ENCODE measurements at regions not wholly inside any gene's neighbourhood (a gene's known extent, or its start where the extent isn't known, plus 50 kb on each side); places are given as distances from the start of the nearest gene placed in this dataset.

DNA sequence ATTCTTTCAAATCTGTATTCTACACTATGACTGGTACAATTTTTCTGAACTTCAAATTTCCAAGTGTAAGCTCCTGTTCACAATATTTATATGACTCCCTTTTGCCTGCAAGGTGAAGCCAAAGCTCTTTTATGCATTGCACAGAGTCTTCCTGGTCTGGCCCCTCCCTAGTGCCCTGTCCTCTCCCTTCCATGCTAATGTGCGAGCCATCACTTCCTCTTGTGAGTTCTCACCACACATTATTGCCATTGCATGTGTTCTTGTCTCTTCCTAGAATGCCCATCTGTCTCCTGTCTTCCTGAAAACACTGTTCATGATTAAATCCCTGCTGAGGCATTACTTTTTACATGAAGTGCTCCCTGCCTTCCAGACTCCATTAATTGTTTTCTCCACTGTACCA lies 169.9 kb downstream of the MC4R start:
- Histone ChIP-seq H3K9ac (ENCODE audit: low read length) (no peak overlapping the region), H3K4me1 (ENCODE audit: control insufficient read depth, insufficient read depth, low read length) (no peaks in the 10 kb centered on the region), H3K36me3 (ENCODE audit: control insufficient read depth, insufficient read depth, low read length) (no peaks in the 10 kb centered on the region), H3K27ac (ENCODE audit: low read depth, low read length) (no peak overlapping the region), H3K9me3 (ENCODE audit: control insufficient read depth, insufficient read depth, low read depth, low read length) (no peaks in the 10 kb centered on the region), H3K27me3 (ENCODE audit: control insufficient read depth, insufficient read depth, low read length) (no peaks in the 10 kb centered on the region), H3K4me3 (ENCODE audit: low read depth, low read length) (no peak overlapping the region)

DNA sequence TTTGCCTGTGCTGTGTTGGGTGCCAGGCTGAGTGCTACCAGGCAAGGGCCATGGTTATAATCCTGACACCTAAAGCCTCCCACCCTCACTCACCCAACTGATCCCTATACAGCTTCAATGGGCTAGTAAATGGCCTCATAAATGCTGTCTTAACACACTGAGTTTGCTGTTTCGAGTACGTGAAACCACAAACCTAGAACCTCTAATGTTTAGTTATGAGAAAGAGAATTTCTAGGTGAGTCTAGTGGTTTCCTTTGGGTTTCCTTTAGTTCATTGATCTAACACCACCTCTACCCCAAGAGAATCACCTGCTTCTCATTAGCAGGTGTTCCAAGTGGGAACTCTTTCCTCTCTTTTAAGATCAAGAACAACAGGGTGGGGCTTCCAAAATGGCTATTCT lies 172.0 kb downstream of the MC4R start:
- H3K27ac ChIP-seq (ENCODE audit: low read depth, low read length) = no peak overlapping the region
- H3K9me3 ChIP-seq (ENCODE audit: control insufficient read depth, insufficient read depth, low read depth, low read length) = no peaks in the 10 kb centered on the region
- H3K9ac ChIP-seq (ENCODE audit: low read length) = no peak overlapping the region
- no peaks in the 10 kb centered on the region for H3K27me3 ChIP-seq (ENCODE audit: control insufficient read depth, insufficient read depth, low read length)
- H3K4me3 ChIP-seq (ENCODE audit: low read depth, low read length) = no peak overlapping the region
- no peaks in the 10 kb centered on the region for H3K4me1 ChIP-seq (ENCODE audit: control insufficient read depth, insufficient read depth, low read length)
- no peaks in the 10 kb centered on the region for H3K36me3 ChIP-seq (ENCODE audit: control insufficient read depth, insufficient read depth, low read length)

DNA sequence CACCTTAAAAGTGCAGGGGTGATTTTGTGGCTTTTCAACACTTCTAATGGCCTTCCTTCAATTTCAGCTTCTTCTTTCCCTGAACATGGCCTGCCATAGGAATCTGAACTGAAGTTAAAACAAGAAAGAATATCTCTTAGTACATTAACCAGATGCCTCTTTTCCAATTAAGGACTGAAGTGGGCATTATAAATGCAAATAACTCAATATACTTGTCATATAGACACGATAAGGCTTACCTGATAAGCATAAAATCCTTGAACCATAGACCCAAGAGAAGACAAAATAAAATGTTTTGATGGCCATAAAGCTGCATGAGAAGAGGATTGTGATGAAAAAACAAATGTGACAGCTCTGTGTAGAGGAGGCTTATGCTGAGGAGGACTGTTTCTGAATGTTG lies 173.1 kb downstream of the MC4R start:
- no peak overlapping the region for H3K27ac ChIP-seq (ENCODE audit: low read depth, low read length)
- no peak overlapping the region for H3K9ac ChIP-seq (ENCODE audit: low read length)
- H3K9me3 ChIP-seq (ENCODE audit: control insufficient read depth, insufficient read depth, low read depth, low read length) = no peaks in the 10 kb centered on the region
- no peaks in the 10 kb centered on the region for H3K4me1 ChIP-seq (ENCODE audit: control insufficient read depth, insufficient read depth, low read length)
- H3K36me3 ChIP-seq (ENCODE audit: control insufficient read depth, insufficient read depth, low read length) = no peaks in the 10 kb centered on the region
- H3K4me3 ChIP-seq (ENCODE audit: low read depth, low read length) = no peak overlapping the region
- no peaks in the 10 kb centered on the region for H3K27me3 ChIP-seq (ENCODE audit: control insufficient read depth, insufficient read depth, low read length)

- Histone ChIP-seq H3K4me1 (ENCODE audit: control insufficient read depth, insufficient read depth, low read length) (peaks cover 4% of the 10 kb centered on the region; the same call in 1 of the 2 replicates), H3K4me3 (ENCODE audit: low read depth, low read length) (no peak overlapping the region), H3K36me3 (ENCODE audit: control insufficient read depth, insufficient read depth, low read length) (no peaks in the 10 kb centered on the region), H3K9ac (ENCODE audit: low read length) (no peak overlapping the region), H3K27ac (ENCODE audit: low read depth, low read length) (no peak overlapping the region), H3K27me3 (ENCODE audit: control insufficient read depth, insufficient read depth, low read length) (no peaks in the 10 kb centered on the region), H3K9me3 (ENCODE audit: control insufficient read depth, insufficient read depth, low read depth, low read length) (no peaks in the 10 kb centered on the region)
These were observed 174.7 kb downstream of the MC4R start for GRCh38 chr18:60197671-60198462.

GRCh38 chr18:60196836-60197606 lies 175.6 kb downstream of the MC4R start:
- Histone ChIP-seq H3K27ac (ENCODE audit: low read depth, low read length) (no peak overlapping the region), H3K36me3 (ENCODE audit: control insufficient read depth, insufficient read depth, low read length) (no peaks in the 10 kb centered on the region), H3K4me1 (ENCODE audit: control insufficient read depth, insufficient read depth, low read length) (peaks cover 4% of the 10 kb centered on the region; the same call in 1 of the 2 replicates), H3K9ac (ENCODE audit: low read length) (no peak overlapping the region), H3K9me3 (ENCODE audit: control insufficient read depth, insufficient read depth, low read depth, low read length) (no peaks in the 10 kb centered on the region), H3K4me3 (ENCODE audit: low read depth, low read length) (no peak overlapping the region), H3K27me3 (ENCODE audit: control insufficient read depth, insufficient read depth, low read length) (no peaks in the 10 kb centered on the region)

DNA sequence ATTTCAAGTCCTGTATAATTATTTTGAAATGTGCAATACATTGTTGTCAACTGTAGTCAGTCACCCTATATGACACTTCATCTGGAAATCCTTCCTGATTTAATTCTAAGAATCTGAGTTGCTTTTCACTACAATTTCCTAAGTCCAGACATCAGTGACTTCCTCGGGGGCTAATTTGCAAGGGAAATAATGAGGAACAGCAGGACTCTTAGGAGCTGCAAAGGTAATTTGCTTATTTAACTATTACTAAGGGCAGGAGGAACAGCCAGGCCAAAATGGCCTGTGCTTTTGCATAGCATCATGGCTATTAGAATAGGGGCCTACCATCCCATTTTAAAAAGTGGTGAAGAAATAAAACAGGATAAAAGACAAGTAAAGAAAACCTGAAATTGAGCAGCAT lies 178.8 kb downstream of the MC4R start:
- H3K27me3 ChIP-seq (ENCODE audit: control insufficient read depth, insufficient read depth, low read length) = no peaks in the 10 kb centered on the region
- H3K4me3 ChIP-seq (ENCODE audit: low read depth, low read length) = no peak overlapping the region
- H3K27ac ChIP-seq (ENCODE audit: low read depth, low read length) = no peak overlapping the region
- no peaks in the 10 kb centered on the region for H3K36me3 ChIP-seq (ENCODE audit: control insufficient read depth, insufficient read depth, low read length)
- peaks cover 4% of the 10 kb centered on the region; the same call in 1 of the 2 replicates for H3K4me1 ChIP-seq (ENCODE audit: control insufficient read depth, insufficient read depth, low read length)
- no peak overlapping the region for H3K9ac ChIP-seq (ENCODE audit: low read length)
- H3K9me3 ChIP-seq (ENCODE audit: control insufficient read depth, insufficient read depth, low read depth, low read length) = no peaks in the 10 kb centered on the region

DNA sequence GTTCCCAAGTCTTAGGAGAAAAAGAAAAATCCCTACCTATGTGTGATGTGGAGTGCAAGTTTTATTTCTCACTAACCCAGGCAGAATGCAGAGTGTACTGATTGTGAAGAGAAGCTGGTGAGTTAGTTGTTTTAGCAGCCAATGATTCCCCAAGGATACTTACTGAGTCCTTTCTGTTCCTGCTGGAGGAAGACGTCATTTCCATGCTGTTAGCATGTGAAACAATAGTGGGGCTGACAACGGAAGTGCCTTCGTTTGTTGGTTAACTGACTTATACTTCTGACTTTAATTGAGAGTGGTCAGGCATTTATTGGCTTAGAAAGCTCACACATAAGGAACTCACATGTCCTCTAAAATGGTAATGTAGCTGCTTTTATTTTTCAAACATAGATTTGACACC lies 180.6 kb downstream of the MC4R start:
- no peaks in the 10 kb centered on the region for H3K36me3 ChIP-seq (ENCODE audit: control insufficient read depth, insufficient read depth, low read length)
- H3K27me3 ChIP-seq (ENCODE audit: control insufficient read depth, insufficient read depth, low read length) = no peaks in the 10 kb centered on the region
- no peak overlapping the region for H3K9ac ChIP-seq (ENCODE audit: low read length)
- H3K4me1 ChIP-seq (ENCODE audit: control insufficient read depth, insufficient read depth, low read length) = peaks cover 4% of the 10 kb centered on the region; the same call in 1 of the 2 replicates
- H3K27ac ChIP-seq (ENCODE audit: low read depth, low read length) = no peak overlapping the region
- H3K9me3 ChIP-seq (ENCODE audit: control insufficient read depth, insufficient read depth, low read depth, low read length) = no peaks in the 10 kb centered on the region
- H3K4me3 ChIP-seq (ENCODE audit: low read depth, low read length) = no peak overlapping the region

DNA sequence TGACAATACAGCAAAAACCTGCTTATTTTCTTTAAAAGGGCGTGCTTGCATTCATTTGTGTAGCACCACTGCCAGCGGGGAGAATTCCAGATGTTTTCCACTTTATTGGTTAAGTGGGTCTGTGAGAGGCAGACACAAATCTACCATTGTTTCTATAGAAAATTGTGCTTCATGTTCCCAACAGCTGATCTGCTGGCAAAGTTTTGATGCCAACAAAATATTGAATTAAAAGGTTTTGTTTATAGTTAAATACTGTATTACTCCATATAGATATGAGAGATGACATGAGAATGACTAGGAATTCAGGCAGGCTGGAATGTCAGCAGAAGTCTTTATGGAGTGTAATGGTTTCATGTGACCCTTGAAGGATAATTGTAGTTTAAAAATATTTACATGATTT lies 182.7 kb downstream of the MC4R start:
- Histone ChIP-seq H3K27ac (ENCODE audit: low read depth, low read length) (no peak overlapping the region), H3K36me3 (ENCODE audit: control insufficient read depth, insufficient read depth, low read length) (no peaks in the 10 kb centered on the region), H3K4me3 (ENCODE audit: low read depth, low read length) (no peak overlapping the region), H3K4me1 (ENCODE audit: control insufficient read depth, insufficient read depth, low read length) (peaks cover 4% of the 10 kb centered on the region; the same call in 1 of the 2 replicates), H3K27me3 (ENCODE audit: control insufficient read depth, insufficient read depth, low read length) (no peaks in the 10 kb centered on the region), H3K9ac (ENCODE audit: low read length) (no peak overlapping the region), H3K9me3 (ENCODE audit: control insufficient read depth, insufficient read depth, low read depth, low read length) (no peaks in the 10 kb centered on the region)

GRCh38 chr18:60188958-60189357 lies 183.6 kb downstream of the MC4R start:
- Histone ChIP-seq H3K27ac (ENCODE audit: low read depth, low read length) (no peak overlapping the region), H3K4me1 (ENCODE audit: control insufficient read depth, insufficient read depth, low read length) (peaks cover 4% of the 10 kb centered on the region; the same call in 1 of the 2 replicates)

GRCh38 chr18:60182223-60182622 lies 190.4 kb downstream of the MC4R start:
- Histone ChIP-seq H3K27ac (ENCODE audit: low read depth, low read length) (no peak overlapping the region), H3K9ac (ENCODE audit: low read length) (no peak overlapping the region), H3K36me3 (ENCODE audit: control insufficient read depth, insufficient read depth, low read length) (no peaks in the 10 kb centered on the region), H3K9me3 (ENCODE audit: control insufficient read depth, insufficient read depth, low read depth, low read length) (peaks cover 6% of the 10 kb centered on the region; the same call in 1 of the 2 replicates), H3K4me1 (ENCODE audit: control insufficient read depth, insufficient read depth, low read length) (no peaks in the 10 kb centered on the region), H3K4me3 (ENCODE audit: low read depth, low read length) (no peak overlapping the region), H3K27me3 (ENCODE audit: control insufficient read depth, insufficient read depth, low read length) (no peaks in the 10 kb centered on the region)

More at GRCh38 chr18:60188958-60189357, 183.6 kb downstream of the MC4R start:
- Histone ChIP-seq H3K4me3 (ENCODE audit: low read depth, low read length) (no peak overlapping the region), H3K9me3 (ENCODE audit: control insufficient read depth, insufficient read depth, low read depth, low read length) (no peaks in the 10 kb centered on the region), H3K36me3 (ENCODE audit: control insufficient read depth, insufficient read depth, low read length) (no peaks in the 10 kb centered on the region), H3K27me3 (ENCODE audit: control insufficient read depth, insufficient read depth, low read length) (no peaks in the 10 kb centered on the region), H3K9ac (ENCODE audit: low read length) (no peak overlapping the region)

DNA sequence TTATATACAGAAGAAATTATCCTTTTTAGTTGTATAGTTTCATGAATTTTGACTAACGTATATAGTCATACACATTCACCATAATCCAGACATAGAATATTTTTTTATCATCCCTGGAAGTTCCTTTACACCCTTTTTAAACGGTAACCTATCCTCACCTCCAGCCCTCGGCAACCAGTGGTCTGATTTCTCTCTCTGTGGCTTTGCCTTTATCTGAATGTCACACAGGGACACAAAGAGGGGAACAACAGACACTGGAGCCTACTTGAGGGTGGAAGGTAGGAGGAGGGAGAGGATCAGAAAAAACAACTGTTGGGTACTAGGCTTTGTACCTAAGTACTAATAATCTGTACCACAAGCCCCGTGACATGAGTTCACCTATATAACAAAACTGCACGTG lies 191.9 kb downstream of the MC4R start:
- Histone ChIP-seq H3K27me3 (ENCODE audit: control insufficient read depth, insufficient read depth, low read length) (no peaks in the 10 kb centered on the region), H3K9me3 (ENCODE audit: control insufficient read depth, insufficient read depth, low read depth, low read length) (peaks cover 6% of the 10 kb centered on the region; the same call in 1 of the 2 replicates), H3K4me3 (ENCODE audit: low read depth, low read length) (no peak overlapping the region), H3K9ac (ENCODE audit: low read length) (no peak overlapping the region), H3K27ac (ENCODE audit: low read depth, low read length) (no peak overlapping the region), H3K36me3 (ENCODE audit: control insufficient read depth, insufficient read depth, low read length) (no peaks in the 10 kb centered on the region), H3K4me1 (ENCODE audit: control insufficient read depth, insufficient read depth, low read length) (no peaks in the 10 kb centered on the region)
